CD4-positive, alpha-beta T cell treated with Interleukin-1 beta for 1 hour (primary cell): ENCODE measurements at regions not wholly inside any gene's neighbourhood (a gene's known extent, or its start where the extent isn't known, plus 50 kb on each side); places are given as distances from the start of the nearest gene placed in this dataset.
"Not testable (repeated sequence)": the region's sequence is repeated elsewhere in the genome, so short reads cannot be mapped to it uniquely, and the experiment has no call there.

Source experiments
- DNase-seq, 2 donors: peaks; one replicate each; pipeline ENCODE4 v3.0.0-alpha.2; 2020 to 2022

DNA sequence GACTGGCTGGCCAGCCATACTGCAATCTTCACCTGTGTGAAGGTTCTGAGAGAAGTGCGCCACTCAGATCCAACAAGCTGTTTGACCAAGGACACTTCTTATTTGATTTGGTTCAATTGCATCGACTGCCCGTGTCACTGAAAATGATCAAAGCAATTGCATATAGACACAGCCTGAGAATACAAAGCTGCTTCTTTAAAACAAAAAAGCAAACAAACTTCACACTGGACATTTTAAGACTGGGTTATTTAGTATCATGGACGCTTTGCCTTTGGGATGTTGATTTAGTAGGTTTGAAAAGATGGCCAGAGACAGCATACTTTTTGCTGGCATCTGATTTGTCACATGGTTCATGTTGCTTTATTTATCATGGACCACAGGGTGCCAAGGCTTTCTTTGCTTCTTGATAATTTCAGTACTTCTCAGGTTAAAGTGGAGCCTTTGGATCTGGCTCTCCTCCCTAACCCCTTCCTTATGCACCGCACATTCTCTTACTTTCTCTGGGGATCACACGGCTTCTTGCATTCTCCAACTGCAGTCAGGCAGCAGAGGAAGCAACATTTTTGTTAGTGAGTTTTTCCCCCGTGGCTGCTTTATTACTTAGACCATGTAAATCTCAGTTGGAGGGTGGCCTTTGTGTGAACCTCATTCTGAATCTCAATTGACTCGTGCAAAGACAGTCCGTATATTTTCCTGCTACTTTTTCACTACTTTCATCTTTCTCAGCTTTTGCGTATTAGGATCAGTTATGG, 151.0 kb downstream of the CD47 start:
- no peak for DNase-seq

DNA sequence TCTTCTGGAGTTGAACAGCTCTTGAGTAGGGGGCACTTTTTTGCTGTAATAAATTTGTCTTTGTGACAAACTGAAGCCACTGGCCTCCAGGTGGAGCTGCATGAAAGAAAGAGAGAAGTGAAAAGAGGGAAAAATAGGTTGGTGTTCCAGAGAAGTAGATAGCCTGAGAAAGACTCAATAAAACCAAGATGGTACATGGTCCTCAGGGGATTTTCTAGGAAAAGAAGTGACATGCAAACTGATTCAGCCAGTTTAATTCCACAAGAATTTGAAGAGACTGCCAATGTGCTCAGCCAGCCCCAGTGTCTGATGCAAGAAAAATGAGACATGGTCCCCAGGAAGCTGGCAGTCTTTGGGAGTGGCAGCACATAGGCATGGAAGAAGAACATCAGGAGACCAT, 152.7 kb downstream of the CD47 start:
- DNase-seq: peak in 1 of 2 donors; percentile 26

DNA sequence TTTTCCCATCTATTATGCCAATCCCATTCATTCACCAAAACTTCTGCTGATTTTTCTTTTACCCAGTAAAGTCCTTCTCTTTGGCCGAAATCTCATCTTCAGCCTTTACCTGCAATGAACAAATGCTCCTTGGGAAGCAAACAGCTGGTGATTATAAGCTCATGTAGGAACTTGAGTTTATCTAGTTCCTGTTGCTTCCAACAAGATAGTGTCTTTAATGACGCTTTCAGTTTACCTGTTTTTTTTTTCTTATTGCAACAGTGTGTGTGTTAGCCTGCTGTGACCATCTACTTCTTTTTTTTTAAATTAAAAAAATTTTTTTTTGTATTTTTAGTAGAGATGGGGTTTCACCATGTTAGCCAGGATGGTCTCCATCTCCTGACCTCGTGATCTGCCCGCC, 156.0 kb downstream of the CD47 start:
- DNase-seq: no peak

DNA sequence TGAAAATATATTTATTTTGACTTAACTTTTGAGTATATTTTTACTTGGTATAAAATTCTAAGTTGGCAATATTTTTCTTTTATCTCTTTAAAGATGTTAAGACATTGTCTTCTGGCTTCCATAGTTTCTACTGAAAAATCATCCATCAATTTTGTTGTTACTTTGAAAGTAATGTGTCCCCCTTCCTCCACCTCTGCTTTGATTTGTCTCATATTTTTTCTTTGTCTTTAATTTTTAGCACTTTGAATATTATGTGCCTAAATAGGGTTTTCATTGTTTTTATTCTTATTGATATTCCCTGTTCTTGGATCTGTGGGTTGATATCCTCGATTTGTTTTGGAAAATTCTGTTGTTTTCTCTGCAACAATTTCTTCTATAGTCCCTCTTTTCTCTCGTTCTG, 157.4 kb downstream of the CD47 start:
- no peak for DNase-seq

DNA sequence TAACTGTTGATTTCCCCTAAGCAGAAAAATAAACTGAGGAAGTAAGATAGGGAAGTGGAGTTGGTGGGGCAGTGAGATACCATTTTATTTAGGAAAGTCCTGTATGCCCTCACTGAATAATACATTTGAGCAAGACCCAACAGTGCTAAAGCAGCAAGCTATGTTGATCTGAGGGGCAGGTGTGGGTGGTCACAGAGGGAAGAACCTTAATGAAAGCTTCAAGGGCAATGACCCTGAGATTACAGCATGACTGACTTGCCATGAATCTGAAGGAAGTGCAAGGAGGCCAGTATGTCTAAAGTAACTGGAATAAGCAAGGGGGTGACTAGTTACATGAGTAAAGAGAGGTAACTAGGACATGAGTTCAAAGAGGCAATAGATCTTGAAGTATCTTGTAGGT, 159.5 kb downstream of the CD47 start:
- DNase-seq: no peak

DNA sequence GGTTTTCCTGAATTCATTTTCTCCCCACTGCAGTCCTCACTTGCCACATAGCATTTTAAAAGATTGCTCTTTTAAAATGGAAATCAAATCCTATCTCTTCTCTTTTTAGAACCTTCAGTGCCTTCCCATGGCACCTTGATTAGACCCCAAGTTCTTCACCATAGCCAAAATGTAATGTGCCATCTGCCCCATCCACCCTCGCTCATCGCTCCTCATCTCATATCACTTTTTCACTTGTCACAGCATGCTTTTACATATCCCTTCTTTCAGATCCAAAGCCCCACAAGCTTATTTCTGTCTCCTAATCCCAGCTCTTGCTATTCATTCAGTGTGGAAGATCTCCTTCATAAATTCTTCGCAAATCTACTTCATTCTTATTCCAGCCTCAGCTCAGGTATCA, 161.7 kb downstream of the CD47 start:
- DNase-seq: no peak

DNA sequence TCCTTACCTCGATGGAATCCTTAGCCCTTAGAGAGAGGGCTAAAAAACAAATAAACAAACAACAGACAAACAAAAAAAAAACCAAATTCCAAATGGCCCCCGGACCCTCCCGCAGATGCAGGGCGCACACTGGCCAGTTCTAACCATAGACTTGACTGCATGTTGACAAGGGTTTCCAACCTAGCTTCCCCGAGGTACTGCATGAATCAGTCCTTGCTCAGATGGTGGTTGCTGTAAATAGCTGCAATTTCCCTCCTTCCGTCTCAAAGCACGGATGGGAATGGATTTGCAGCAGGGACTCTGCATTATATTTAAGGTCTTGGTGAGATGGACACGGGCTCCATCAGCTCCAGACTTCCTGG, 162.8 kb downstream of the CD47 start:
- DNase-seq: no peak

DNA sequence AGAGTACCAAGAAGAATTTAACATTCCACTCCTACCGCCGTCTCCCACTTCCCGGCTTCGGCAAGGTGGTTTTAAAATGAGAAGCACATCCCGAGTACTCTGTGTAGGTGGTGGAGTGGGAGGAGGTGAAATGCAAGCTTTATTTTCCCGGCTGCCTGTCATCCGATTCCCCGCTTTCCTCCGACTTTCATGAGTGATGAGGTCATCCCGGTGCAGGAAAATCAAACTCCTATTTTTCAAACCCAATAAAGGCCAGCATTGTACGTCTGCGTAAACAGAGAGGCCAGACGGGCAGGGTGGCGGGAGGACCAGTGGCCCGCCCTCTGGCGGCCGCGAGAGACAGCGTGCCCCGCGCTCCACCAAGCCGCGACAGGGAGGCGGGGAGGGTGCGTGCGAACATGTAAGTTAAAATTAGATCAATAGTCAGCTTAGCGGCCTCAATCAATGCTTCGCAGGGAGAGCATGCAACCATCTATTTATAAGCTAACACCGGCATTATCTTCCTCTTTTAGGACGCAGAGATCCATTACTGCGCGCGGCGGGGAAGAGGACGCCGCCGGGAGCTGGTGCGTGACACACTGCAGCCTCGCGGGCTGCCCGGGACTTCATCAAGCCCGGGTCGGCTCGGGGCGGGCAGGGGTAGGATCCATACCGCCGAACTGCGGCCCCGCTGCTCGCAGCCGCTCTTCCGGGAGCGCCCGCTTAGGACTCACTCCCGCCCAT, 163.3 kb downstream of the CD47 start:
- peak; percentile 61 for DNase-seq

DNA sequence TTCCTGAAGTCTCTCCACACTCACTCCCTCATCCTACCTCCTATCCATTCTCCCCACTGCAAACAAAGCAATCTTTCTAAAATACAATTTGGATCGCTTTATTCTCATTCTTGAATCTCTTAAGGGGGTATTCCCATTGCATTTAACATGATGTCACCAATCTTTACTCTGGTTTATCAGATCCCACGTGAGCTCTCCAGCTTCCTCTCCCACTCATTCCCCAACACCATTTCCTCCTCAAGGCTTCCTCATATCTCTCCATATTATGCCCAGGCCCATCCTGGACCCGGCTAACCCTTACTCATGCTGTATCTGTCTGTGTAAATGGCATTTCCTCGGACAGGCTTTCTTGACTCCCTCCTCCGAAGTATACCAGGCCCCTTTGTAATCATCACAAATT, 165.0 kb downstream of the CD47 start:
- DNase-seq: no peak

DNA sequence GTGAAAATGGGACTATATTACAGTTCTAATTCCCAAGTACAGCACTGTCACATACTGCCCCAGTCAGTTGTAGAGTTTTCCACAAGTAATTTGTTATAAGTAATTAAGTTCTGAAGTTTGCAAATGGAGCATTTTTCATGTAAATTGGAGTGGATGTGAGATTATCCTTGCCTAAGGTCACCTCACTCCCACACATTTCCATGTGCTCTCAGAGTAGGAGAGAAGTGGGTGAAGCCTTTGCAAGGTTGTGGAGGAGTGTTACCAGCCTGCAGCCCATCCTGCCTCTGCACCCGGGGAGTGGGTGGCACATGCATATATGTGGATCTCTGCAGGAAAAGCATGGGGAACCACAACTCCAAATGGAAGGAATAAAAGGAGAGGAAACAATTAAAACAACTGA, 169.8 kb downstream of the CD47 start:
- no peak for DNase-seq

DNA sequence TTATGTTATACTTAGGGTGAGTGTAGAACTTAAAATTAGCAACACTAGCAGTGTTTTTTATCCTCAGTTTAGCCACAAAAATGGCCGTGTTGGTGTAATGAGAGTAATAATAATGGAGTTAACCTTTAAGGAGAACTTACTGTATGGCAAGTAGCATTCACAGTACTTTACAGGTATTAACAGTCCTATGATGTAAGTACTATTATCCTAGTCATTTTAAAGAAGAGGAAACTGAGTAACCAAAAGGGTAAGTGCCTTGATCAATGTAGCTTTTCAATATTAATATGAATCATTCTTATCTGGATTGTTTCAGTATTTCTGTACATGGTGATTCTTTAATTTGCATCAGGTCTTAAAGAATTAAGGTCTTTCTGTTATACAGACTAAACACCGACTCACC, 170.3 kb downstream of the CD47 start:
- DNase-seq: no peak

DNA sequence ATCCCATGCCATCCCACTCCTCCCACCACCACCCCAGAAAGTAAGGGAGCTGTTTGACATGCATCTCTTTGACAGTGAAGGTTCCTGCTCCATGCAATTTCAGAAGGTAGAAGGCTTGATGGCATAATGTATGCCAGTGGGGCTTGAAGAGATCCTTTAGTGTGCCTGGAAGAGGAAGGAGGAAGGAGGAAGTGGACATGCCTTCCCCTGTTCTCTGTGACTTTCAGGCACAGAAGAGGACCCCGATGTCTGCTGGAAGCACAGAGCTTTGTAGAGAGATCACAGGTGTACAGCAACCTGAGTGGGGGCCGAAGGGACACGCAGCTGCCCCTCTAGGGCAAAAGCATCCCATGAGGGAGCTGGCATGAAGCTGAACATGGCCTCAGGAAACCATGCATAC, 171.6 kb downstream of the CD47 start:
- no peak for DNase-seq

DNA sequence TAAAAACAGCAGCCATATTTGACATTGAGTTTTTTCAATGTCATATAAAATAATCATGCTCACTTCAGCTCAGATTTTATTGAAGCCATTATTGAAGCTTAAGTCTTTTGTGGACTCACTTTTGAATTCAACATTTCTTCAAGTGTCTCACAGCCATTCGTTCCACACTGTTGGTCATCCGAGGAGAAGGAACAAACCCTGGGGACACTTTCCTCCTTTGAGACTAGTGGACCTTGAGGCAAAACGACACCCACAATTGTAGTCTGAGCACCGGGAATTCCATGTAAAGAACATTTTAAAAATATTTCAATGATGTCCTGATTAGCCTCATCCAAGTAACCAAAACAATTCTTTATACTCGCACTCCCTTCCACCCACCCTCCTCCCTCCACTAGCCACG, 174.7 kb downstream of the CD47 start:
- no peak for DNase-seq

DNA sequence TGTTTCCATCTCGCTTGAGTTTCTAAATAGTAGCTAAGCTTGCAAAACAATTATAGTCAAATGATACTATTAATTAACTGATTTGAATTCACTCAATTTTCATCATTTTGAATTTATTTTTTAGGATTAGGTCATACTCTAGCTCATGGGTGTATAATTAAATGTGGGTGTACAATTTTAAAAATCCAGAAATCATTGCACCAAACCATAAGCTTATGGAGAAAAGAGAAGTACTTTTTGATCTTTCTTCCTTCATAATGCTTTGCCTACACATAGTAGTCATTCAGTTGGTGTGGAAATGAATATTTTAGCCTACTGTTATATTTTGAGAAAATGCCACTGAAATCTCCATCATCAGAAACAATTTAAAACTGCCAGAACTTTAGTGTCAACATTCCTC, 175.1 kb downstream of the CD47 start:
- DNase-seq: no peak

DNA sequence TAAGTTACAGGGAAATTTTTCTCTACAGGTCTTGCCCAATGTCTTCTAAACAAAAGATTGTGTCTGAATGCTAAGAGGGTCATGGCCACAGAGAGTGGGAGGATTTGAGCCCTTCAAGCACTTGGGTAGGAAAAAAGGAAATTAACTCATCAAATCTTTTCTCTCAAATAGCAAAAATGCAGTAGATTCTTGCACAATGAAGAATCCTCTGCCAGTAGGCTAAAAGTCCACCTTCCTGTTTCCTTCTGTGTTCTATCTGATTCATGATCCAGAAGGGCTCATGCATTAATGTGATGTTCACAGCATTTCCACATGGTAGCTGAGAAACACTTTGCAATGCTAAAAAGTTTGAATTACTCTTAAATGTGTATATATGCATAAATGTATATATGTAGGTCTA, 177.1 kb downstream of the CD47 start:
- DNase-seq: no peak

DNA sequence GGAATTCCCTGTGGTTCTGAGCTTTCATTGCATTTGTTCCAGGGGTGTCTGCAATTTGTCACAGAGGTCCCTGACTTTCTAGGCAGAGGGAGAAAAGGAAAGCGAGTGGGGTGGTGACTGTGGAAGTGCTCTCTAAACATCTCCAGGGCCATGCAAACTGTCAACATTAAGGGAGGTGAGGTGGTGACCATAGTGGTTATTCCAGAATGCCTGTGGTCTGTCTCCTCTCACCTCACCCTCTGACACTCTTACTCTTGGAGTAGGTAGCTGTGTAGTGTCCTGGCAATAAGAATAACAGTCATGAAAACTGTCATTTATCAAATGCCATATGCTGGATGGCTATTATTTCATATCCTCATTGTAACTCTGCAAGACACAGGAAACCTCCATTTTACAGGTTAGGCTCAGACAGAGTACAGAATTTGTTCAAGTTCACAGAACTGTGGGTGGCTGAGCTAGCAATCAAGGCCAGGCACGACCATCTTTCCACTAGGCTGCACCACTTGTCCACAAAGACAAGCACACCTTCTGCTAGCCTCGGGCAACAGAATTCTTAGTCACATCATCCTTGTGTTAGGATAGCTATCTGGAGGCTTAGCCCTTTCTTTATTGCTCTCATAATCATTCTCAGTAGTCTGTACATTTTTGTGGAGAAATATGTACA, 179.4 kb downstream of the CD47 start:
- DNase-seq: no peak

DNA sequence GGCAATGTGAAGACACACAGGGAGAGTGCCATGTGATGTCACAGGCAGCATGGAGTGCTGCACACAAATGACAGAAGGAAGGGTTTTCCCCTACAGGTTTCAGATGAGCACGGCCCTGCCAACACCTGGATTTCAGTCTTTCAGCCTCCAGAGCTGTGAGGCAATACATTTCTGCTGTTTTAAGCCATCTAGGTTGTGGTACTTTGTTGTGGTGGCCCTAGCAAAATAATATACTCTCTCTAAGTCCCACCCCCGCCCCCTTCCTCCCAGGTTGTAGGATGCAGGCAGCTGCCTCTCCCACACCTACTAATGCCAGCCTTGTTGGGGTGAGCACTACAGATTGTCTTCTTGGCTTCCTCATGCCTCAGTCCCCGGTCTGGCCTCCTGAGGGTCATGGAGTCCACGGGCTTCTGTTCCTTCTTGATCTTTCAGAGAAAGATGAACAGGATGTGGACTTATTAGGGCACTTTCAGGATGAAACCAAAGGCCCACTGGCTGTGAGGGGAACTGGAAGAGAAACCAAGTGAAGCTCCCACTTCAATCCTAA, 180.0 kb downstream of the CD47 start:
- DNase-seq: peak in 1 of 2 donors; percentile 3

DNA sequence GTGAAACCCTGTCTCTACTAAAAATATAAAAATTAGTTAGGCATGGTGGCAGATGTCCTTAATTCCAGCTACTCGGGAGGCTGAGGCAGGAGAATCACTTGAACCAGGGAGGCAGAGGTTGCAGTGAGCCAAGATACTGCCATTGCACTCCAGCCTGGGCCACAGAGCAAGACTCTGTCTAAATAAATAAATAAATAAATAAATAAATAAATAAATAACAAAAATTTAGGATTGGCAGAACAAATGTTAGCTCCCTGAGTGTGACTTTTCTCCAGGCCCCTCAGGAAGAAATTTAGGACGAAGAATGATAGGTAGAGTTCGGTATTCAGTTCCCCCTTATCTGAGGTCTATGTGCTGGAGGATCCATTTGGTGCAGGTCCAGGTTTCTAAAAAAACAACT, 181.2 kb downstream of the CD47 start:
- not testable (repeated sequence) for DNase-seq

DNA sequence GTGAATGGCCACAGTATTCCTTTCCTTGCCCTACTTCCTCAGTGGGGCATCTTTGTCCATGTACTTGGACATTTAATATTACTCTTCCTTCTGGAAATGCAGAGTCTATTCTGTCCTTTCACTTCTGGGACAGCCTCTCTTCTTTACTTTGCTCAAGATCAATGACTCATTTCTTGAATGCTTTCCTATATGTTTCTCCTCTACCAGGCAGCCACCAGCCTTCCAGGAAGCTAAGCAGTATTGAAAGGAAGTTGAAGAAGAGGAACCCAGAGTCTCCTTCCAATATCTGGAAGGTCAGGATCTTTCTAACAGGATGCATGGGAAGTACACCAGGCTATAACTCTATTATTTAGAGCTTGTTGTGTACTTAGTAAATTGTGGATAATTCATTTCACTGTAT, 182.8 kb downstream of the CD47 start:
- no peak for DNase-seq

DNA sequence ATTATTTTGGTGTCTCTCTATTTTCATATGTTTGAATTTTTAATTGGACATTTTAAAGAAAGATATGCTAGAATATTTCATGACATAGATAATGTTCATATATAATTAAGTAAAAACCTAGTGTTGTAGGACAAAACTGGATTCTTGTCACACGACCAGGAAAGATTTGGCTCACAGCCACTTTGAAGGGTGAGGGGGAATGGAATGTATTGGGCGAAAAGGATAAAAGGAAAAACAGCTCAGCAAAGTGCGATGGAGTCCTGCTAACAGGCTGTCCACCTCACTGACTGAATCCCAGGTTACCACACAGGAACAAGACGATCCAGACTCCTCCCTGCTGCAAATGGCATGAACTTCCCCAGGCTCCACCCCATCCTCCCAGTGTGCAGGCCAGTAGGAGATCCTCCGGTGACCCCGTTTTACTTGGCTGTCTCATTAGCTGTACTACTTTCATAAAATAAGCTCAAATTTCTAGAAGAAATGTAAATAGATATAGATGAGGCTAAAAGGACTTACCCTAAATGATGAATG, 186.2 kb downstream of the CD47 start:
- no peak for DNase-seq

DNA sequence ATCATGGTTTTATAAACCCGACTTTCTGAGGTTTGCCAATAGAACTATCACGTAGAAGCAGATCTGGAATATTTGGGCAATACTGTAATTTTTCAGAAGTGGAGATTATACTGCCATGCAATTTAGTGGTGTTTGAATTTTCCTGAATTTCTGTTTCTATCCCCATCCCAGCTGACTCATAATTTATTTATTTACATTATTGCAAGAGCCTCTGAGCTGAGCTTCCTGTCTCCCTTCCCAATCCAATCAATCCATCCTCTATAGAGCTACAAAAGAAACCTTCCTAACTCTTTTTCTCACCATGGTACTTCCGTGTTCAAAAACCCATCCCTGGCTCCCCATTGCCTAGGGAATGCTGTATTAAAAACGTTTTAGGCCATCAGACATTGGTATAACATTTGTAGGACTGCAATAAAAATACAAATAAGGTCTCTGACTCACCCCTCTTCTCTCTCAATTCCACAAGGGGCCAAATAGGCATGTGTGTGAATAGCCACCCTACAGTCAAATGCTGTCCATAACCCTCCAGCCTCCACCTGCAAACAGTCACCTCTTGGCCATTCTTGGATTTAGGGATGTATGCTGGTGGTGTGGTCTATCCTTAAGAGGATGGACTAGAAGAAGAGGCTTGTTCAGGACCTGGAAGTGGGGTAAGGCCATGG, 190.7 kb downstream of the CD47 start:
- no peak for DNase-seq

DNA sequence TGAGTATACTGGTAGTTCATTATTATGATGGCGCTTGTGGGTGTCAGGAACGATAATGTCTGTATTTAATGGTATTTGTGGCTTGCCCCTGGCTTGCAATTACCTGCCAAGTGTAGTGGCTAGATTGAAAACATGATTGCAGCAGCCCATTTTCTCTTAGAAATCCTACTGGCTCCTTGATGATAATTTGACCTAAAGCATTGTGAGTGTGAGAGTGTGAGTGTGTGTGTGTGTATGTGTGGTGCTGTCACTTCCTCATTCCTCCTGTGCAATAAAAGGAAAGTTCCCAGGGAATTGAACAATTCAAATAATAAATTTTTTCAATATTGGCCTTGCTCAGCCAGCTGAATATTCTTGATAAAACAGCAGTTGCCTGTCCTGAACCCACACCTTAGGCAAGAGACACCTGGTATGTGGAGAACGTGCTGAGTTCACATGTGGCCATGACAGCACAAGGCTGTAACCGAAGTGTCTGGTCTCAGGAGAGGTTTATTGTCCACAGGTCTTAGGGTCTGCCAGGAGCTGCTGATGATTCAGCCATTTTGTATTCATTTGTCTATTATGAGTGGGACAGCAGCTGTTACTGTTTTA, 193.3 kb downstream of the CD47 start:
- no peak for DNase-seq

DNA sequence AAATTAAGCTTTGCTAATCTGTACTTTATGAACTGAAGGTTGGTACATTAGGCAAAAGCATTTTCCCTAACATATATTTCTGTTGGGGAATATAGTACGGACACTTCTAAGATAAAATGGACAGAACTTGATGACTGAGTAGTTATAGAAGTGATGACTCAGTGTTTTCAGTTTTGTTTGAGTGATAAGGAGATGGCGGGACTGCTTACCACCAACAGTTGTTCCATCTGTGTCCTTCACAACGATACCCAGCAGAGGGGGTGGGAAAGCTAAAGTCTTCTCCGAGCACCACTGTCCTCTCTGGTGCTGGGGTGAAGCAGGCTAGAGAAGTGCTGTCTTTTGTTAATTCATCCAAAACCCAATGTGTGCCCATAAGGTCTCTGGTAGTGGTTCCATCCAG, 195.8 kb downstream of the CD47 start:
- DNase-seq: no peak
